HEK293 (cell line): ENCODE measurements at regions not wholly inside any gene's neighbourhood (a gene's known extent, or its start where the extent isn't known, plus 50 kb on each side); places are given as distances from the start of the nearest gene placed in this dataset.
A peak's percentile ranks its signal among the peaks of the same experiment; 100 is the strongest.

Source experiments
- CTCF ChIA-PET: fragments of 350-600 bp; formaldehyde crosslinking; extraction: SDS; loops from one replicate; lab custom pipeline; 2021; ENCODE audit warnings: antibody characterized with exemption; lab: Yijun Ruan, JAX
- POLR2A ChIA-PET: fragments of 300-600 bp; formaldehyde crosslinking; extraction: SDS; loops from one replicate; lab custom pipeline; 2020; ENCODE audit warnings: antibody characterized with exemption, inconsistent platforms; lab: Yijun Ruan, JAX
- H3K27ac ChIP-seq: fragments of 200-500 bp; sonication (Bioruptor generic); 2 replicates; pipeline ENCODE4 v1.5.1; 2014; ENCODE audit warnings: low read depth, low read length, control low read depth, inconsistent platforms; ENCODE audit errors: extremely low read depth
- H3K36me3 ChIP-seq, 2 experiments: fragments of 200-500 bp in 1 of 2; sonication (Bioruptor generic) in 1 of 2; 1 replicate in 1 of 2; 2 replicates in 1 of 2; pipeline ENCODE4 v1.5.1; 2014 to 2017; ENCODE audit warnings: inconsistent platforms in 2 of 2, low read length in 2 of 2; ENCODE audit not compliant: control insufficient read depth in 2 of 2, insufficient read depth in 1 of 2
- H3K4me1 ChIP-seq: fragments of 200-500 bp; sonication (Bioruptor generic); 2 replicates; pipeline ENCODE4 v1.5.1; 2014; ENCODE audit warnings: mild to moderate bottlenecking, low read length, inconsistent platforms; ENCODE audit not compliant: control insufficient read depth, insufficient read depth
- H3K4me3 ChIP-seq: 2 replicates; pipeline ENCODE4 v1.5.1; 2011; ENCODE audit warnings: low read depth, mild to moderate bottlenecking, control low read depth, low read length, moderate library complexity
- H3K9me3 ChIP-seq: fragments of 200-500 bp; sonication (Bioruptor generic); 2 replicates; pipeline ENCODE4 v1.5.1; 2014; ENCODE audit warnings: low read depth, low read length, inconsistent platforms; ENCODE audit not compliant: control insufficient read depth, insufficient read depth
- PRDM4 ChIP-seq: fragments of 450-650 bp; formaldehyde crosslinking; IDR thresholded peaks from 2 replicates; pipeline ENCODE4 v1.5.1; 2017; ENCODE audit warnings: missing biosample characterization, missing genetic modification characterization
- ZBTB1 ChIP-seq: fragments of 450-650 bp; formaldehyde crosslinking; IDR thresholded peaks from 2 replicates; pipeline ENCODE4 v1.5.1; 2016; ENCODE audit warnings: missing biosample characterization, missing genetic modification characterization
- ZBTB20 ChIP-seq: fragments of 450-650 bp; formaldehyde crosslinking; IDR thresholded peaks from 2 replicates; pipeline ENCODE4 v1.5.1; 2016; ENCODE audit warnings: missing biosample characterization, missing genetic modification characterization
- ZFP69B ChIP-seq: fragments of 450-650 bp; formaldehyde crosslinking; IDR thresholded peaks from 2 replicates; pipeline ENCODE4 v1.5.1; 2016; ENCODE audit warnings: missing biosample characterization, missing genetic modification characterization
- ZNF148 ChIP-seq: fragments of 450-650 bp; formaldehyde crosslinking; IDR thresholded peaks from 2 replicates; pipeline ENCODE4 v1.5.0; 2017; ENCODE audit warnings: missing biosample characterization, missing genetic modification characterization, borderline replicate concordance
- ZNF202 ChIP-seq: fragments of 450-650 bp; formaldehyde crosslinking; IDR thresholded peaks from 2 replicates; pipeline ENCODE4 v1.5.1; 2016; ENCODE audit warnings: missing biosample characterization, missing genetic modification characterization, borderline replicate concordance
- ZNF292 ChIP-seq: fragments of 450-650 bp; formaldehyde crosslinking; IDR thresholded peaks from 2 replicates; pipeline ENCODE4 v1.5.1; 2016; ENCODE audit warnings: low read depth, missing biosample characterization, missing genetic modification characterization, borderline replicate concordance
- ZNF548 ChIP-seq: fragments of 450-650 bp; formaldehyde crosslinking; IDR thresholded peaks from 2 replicates; pipeline ENCODE4 v1.5.1; 2016; ENCODE audit warnings: missing biosample characterization, missing genetic modification characterization
- ZNF561 ChIP-seq: fragments of 450-650 bp; IDR thresholded peaks from 2 replicates; pipeline ENCODE4 v1.5.1; 2018; ENCODE audit warnings: missing biosample characterization, missing genetic modification characterization, borderline replicate concordance
- ZNF600 ChIP-seq: fragments of 450-650 bp; formaldehyde crosslinking; IDR thresholded peaks from 2 replicates; pipeline ENCODE4 v1.5.1; 2016; ENCODE audit warnings: missing biosample characterization, missing genetic modification characterization
- ZNF654 ChIP-seq: fragments of 450-650 bp; formaldehyde crosslinking; IDR thresholded peaks from 2 replicates; pipeline ENCODE4 v1.5.1; 2016; ENCODE audit warnings: low read depth, missing biosample characterization, missing genetic modification characterization
- ZNF660 ChIP-seq: fragments of 450-650 bp; IDR thresholded peaks from 2 replicates; pipeline ENCODE4 v1.5.1; 2018; ENCODE audit warnings: missing biosample characterization, mild to moderate bottlenecking, missing genetic modification characterization
- ZNF707 ChIP-seq: fragments of 450-650 bp; formaldehyde crosslinking; IDR thresholded peaks from 2 replicates; pipeline ENCODE4 v1.5.1; 2016; ENCODE audit warnings: missing biosample characterization, missing genetic modification characterization
- ZNF768 ChIP-seq: fragments of 450-650 bp; formaldehyde crosslinking; IDR thresholded peaks from 2 replicates; pipeline ENCODE4 v1.5.1; 2018; ENCODE audit warnings: missing biosample characterization, mild to moderate bottlenecking, missing genetic modification characterization
- ZNF792 ChIP-seq: fragments of 450-650 bp; formaldehyde crosslinking; IDR thresholded peaks from 2 replicates; pipeline ENCODE4 v1.5.1; 2016; ENCODE audit warnings: missing biosample characterization, missing genetic modification characterization
- TF ChIP-seq, protein P1 (sequence below): fragments of 450-650 bp; formaldehyde crosslinking; IDR thresholded peaks from 2 replicates; pipeline ENCODE4 v1.5.1; 2016; ENCODE audit warnings: missing biosample characterization, missing genetic modification characterization
- TF ChIP-seq, protein P2 (sequence below): fragments of 450-650 bp; formaldehyde crosslinking; IDR thresholded peaks from 2 replicates; pipeline ENCODE4 v1.5.1; 2016; ENCODE audit warnings: missing biosample characterization, missing genetic modification characterization
- TF ChIP-seq, protein P3 (sequence below): fragments of 450-650 bp; formaldehyde crosslinking; IDR thresholded peaks from 2 replicates; pipeline ENCODE4 v1.5.1; 2016; ENCODE audit warnings: missing biosample characterization, missing genetic modification characterization
- TF ChIP-seq, protein P4 (sequence below): fragments of 450-650 bp; formaldehyde crosslinking; IDR thresholded peaks from 2 replicates; pipeline ENCODE4 v1.5.1; 2016; ENCODE audit warnings: missing biosample characterization, missing genetic modification characterization, borderline replicate concordance

DNA sequence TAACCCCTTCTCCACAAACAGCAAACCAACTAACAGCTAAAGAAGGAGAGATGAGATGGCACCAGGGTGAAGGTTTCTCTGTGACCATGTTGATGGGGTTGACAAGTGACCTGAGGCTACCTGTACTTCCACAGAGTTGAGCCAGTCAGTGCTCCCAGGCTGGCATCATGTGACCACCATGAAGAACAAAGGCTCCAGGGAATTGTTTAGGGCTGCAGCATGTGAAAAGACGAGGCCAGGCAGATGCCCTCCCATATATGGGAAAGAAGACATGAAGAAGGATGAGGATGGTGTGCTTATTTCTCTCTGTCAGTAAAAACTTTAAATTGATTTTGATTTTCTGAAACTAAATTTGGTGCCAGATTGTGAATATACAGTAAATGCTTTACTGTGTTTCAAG is 220.6 kb downstream of the OLFM4 start:
- CTCF ChIA-PET, result interaction anchor here (0.6 to 1.8 kb wide), 6 partner anchors 9 to 1996 kb away, joined by 3 to 9 read pairs (median 4); no protein-coding TSS in a partner anchor
- TF ChIP-seq, protein P1, sequence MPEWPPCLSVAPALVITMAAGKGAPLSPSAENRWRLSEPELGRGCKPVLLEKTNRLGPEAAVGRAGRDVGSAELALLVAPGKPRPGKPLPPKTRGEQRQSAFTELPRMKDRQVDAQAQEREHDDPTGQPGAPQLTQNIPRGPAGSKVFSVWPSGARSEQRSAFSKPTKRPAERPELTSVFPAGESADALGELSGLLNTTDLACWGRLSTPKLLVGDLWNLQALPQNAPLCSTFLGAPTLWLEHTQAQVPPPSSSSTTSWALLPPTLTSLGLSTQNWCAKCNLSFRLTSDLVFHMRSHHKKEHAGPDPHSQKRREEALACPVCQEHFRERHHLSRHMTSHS (tag by site-specific recombination), result no peak
- TF ChIP-seq ZNF707 (tag by site-specific recombination) (no peak), ZNF548 (no peak), ZBTB1 (tag by site-specific recombination) (no peak), ZNF292 (tag by site-specific recombination) (no peak), PRDM4 (tag by site-specific recombination) (no peak), ZNF768 (no peak), ZNF600 (tag by site-specific recombination) (no peak), ZNF792 (no peak)
- TF ChIP-seq, protein P2, sequence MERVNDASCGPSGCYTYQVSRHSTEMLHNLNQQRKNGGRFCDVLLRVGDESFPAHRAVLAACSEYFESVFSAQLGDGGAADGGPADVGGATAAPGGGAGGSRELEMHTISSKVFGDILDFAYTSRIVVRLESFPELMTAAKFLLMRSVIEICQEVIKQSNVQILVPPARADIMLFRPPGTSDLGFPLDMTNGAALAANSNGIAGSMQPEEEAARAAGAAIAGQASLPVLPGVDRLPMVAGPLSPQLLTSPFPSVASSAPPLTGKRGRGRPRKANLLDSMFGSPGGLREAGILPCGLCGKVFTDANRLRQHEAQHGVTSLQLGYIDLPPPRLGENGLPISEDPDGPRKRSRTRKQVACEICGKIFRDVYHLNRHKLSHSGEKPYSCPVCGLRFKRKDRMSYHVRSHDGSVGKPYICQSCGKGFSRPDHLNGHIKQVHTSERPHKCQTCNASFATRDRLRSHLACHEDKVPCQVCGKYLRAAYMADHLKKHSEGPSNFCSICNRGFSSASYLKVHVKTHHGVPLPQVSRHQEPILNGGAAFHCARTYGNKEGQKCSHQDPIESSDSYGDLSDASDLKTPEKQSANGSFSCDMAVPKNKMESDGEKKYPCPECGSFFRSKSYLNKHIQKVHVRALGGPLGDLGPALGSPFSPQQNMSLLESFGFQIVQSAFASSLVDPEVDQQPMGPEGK (tag by site-specific recombination), result no peak
- TF ChIP-seq, protein P3, sequence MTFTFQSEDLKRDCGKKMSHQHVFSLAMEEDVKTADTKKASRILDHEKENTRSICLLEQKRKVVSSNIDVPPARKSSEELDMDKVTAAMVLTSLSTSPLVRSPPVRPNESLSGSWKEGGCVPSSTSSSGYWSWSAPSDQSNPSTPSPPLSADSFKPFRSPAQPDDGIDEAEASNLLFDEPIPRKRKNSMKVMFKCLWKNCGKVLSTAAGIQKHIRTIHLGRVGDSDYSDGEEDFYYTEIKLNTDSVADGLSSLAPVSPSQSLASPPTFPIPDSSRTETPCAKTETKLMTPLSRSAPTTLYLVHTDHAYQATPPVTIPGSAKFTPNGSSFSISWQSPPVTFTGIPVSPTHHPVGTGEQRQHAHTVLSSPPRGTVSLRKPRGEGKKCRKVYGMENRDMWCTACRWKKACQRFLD (tag by site-specific recombination), result no peak
- POLR2A ChIA-PET, result no interaction called here
- Histone ChIP-seq H3K4me1 (no peaks in the 10 kb centered on the region), H3K36me3 (no peaks in the 10 kb centered on the region), H3K4me3 (no peak overlapping the region), H3K9me3 (no peaks in the 10 kb centered on the region), H3K27ac (no peak overlapping the region)

- ChIA-PET POLR2A (no interaction called here), CTCF (interaction anchor here (0.6 to 2.9 kb wide), 30 partner anchors 9 to 1995 kb away, joined by 3 to 19 read pairs (median 3); no protein-coding TSS in a partner anchor)
- Histone ChIP-seq H3K4me3 (no peak overlapping the region), H3K27ac (no peak overlapping the region), H3K4me1 (no peaks in the 10 kb centered on the region), H3K9me3 (no peaks in the 10 kb centered on the region), H3K36me3 (no peaks in the 10 kb centered on the region)
- TF ChIP-seq ZFP69B (tag by site-specific recombination) (no peak), ZNF654 (tag by site-specific recombination) (peak; percentile 96), ZNF660 (tag by site-specific recombination) (0 out of 2 replicates have a peak, but pooled peaks have one; percentile 13), ZNF148 (tag by site-specific recombination) (no peak), ZNF561 (tag by site-specific recombination) (no peak), ZNF202 (tag by site-specific recombination) (no peak), ZBTB20 (tag by site-specific recombination) (no peak)
- TF ChIP-seq, protein P4, sequence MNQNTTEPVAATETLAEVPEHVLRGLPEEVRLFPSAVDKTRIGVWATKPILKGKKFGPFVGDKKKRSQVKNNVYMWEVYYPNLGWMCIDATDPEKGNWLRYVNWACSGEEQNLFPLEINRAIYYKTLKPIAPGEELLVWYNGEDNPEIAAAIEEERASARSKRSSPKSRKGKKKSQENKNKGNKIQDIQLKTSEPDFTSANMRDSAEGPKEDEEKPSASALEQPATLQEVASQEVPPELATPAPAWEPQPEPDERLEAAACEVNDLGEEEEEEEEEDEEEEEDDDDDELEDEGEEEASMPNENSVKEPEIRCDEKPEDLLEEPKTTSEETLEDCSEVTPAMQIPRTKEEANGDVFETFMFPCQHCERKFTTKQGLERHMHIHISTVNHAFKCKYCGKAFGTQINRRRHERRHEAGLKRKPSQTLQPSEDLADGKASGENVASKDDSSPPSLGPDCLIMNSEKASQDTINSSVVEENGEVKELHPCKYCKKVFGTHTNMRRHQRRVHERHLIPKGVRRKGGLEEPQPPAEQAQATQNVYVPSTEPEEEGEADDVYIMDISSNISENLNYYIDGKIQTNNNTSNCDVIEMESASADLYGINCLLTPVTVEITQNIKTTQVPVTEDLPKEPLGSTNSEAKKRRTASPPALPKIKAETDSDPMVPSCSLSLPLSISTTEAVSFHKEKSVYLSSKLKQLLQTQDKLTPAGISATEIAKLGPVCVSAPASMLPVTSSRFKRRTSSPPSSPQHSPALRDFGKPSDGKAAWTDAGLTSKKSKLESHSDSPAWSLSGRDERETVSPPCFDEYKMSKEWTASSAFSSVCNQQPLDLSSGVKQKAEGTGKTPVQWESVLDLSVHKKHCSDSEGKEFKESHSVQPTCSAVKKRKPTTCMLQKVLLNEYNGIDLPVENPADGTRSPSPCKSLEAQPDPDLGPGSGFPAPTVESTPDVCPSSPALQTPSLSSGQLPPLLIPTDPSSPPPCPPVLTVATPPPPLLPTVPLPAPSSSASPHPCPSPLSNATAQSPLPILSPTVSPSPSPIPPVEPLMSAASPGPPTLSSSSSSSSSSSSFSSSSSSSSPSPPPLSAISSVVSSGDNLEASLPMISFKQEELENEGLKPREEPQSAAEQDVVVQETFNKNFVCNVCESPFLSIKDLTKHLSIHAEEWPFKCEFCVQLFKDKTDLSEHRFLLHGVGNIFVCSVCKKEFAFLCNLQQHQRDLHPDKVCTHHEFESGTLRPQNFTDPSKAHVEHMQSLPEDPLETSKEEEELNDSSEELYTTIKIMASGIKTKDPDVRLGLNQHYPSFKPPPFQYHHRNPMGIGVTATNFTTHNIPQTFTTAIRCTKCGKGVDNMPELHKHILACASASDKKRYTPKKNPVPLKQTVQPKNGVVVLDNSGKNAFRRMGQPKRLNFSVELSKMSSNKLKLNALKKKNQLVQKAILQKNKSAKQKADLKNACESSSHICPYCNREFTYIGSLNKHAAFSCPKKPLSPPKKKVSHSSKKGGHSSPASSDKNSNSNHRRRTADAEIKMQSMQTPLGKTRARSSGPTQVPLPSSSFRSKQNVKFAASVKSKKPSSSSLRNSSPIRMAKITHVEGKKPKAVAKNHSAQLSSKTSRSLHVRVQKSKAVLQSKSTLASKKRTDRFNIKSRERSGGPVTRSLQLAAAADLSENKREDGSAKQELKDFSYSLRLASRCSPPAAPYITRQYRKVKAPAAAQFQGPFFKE (tag by site-specific recombination), result no peak
Observed at GRCh38 chr13:53250272-53250875, 221.8 kb downstream of the OLFM4 start.
